ENCODE measurements at regions not wholly inside any gene's neighbourhood (a gene's known extent, or its start where the extent isn't known, plus 50 kb on each side); places are given as distances from the start of the nearest gene placed in this dataset.
A peak's percentile ranks its signal among the peaks of the same experiment; 100 is the strongest.

GRCh38 chr7:155961241-155962190 is 149.3 kb upstream of the SHH start:
- no peak for DNase-seq

- no peak for DNase-seq
Measured at GRCh38 chr7:155959894-155960293, 147.6 kb upstream of the SHH start.

GRCh38 chr7:155956977-155957376 is 144.7 kb upstream of the SHH start:
- DNase-seq, result no peak

- no peak for DNase-seq
Measured at GRCh38 chr7:155955367-155955635, 143.0 kb upstream of the SHH start.

- DNase-seq, result no peak
Measured at GRCh38 chr7:155954550-155955366, 142.5 kb upstream of the SHH start.

- no peak for DNase-seq
Measured at GRCh38 chr7:155953781-155954549, 141.7 kb upstream of the SHH start.

GRCh38 chr7:155953501-155953778 is 141.2 kb upstream of the SHH start:
- no peak for DNase-seq

- DNase-seq, result no peak
Measured at GRCh38 chr7:155951554-155952158, 139.4 kb upstream of the SHH start.

GRCh38 chr7:155950898-155951553 is 138.8 kb upstream of the SHH start:
- no peak for DNase-seq

- DNase-seq, result no peak
Measured at GRCh38 chr7:155948845-155949244, 136.6 kb upstream of the SHH start.

- DNase-seq, result no peak
Measured at GRCh38 chr7:155948423-155948822, 136.2 kb upstream of the SHH start.

GRCh38 chr7:155947051-155947450 is 134.8 kb upstream of the SHH start:
- DNase-seq, result no peak

GRCh38 chr7:155945670-155946325 is 133.5 kb upstream of the SHH start:
- no peak for DNase-seq

- no peak for DNase-seq
Measured at GRCh38 chr7:155944901-155945300, 132.6 kb upstream of the SHH start.

GRCh38 chr7:155943251-155943899 is 131.1 kb upstream of the SHH start:
- no peak for DNase-seq

GRCh38 chr7:155942226-155942950 is 130.1 kb upstream of the SHH start:
- DNase-seq, result no peak

GRCh38 chr7:155941688-155942087 is 129.4 kb upstream of the SHH start:
- DNase-seq, result no peak

- DNase-seq, result no peak
Measured at GRCh38 chr7:155939350-155939749, 127.1 kb upstream of the SHH start.

- no peak for DNase-seq
Measured at GRCh38 chr7:155938129-155938528, 125.9 kb upstream of the SHH start.

- DNase-seq, result peak; percentile 13
Measured at GRCh38 chr7:155935726-155936125, 123.5 kb upstream of the SHH start.

- DNase-seq, result no peak
Measured at GRCh38 chr7:155935005-155935557, 122.8 kb upstream of the SHH start.
